Activated CD4-positive, alpha-beta memory T cell treated with anti-CD3 and anti-CD28 coated beads, Interleukin-2, amount 10 ng/mL, durations not matched to agents 7 days and 5 days (primary cell): ENCODE measurements at regions not wholly inside any gene's neighbourhood (a gene's known extent, or its start where the extent isn't known, plus 50 kb on each side); places are given as distances from the start of the nearest gene placed in this dataset.
A peak's percentile ranks its signal among the peaks of the same experiment; 100 is the strongest.
"Not testable (repeated sequence)": the region's sequence is repeated elsewhere in the genome, so short reads cannot be mapped to it uniquely, and the experiment has no call there.

Experiments used
- CTCF ChIA-PET: fragments of 350-600 bp; sonication (Branson Sonifier 250); formaldehyde crosslinking; loops from one replicate; lab custom pipeline; 2021; ENCODE audit warnings: antibody characterized with exemption, inconsistent platforms; lab: Charles Lee
- POLR2A ChIA-PET: fragments of 350-600 bp; sonication (Branson Sonifier 250); formaldehyde crosslinking; loops from one replicate; lab custom pipeline; 2021; ENCODE audit warnings: antibody characterized with exemption; lab: Charles Lee
- DNase-seq: peaks from one replicate; pipeline ENCODE4 v3.0.0-alpha.2; 2020
- H3K27ac Mint-ChIP-seq: one replicate; pipeline ENCODE4 v1.8.0; 2021; ENCODE audit warnings: mild to moderate bottlenecking, mixed read lengths
- H3K27me3 Mint-ChIP-seq: one replicate; pipeline ENCODE4 v1.8.0; 2021; ENCODE audit warnings: mixed read lengths
- H3K36me3 Mint-ChIP-seq: one replicate; pipeline ENCODE4 v1.8.0; 2021; ENCODE audit warnings: low read depth, mixed read lengths
- H3K4me1 Mint-ChIP-seq: one replicate; pipeline ENCODE4 v1.8.0; 2021; ENCODE audit warnings: mixed read lengths
- H3K4me3 Mint-ChIP-seq: one replicate; pipeline ENCODE4 v1.8.0; 2021; ENCODE audit warnings: mild to moderate bottlenecking, mixed read lengths
- H3K9me3 Mint-ChIP-seq: one replicate; pipeline ENCODE4 v1.8.0; 2021; ENCODE audit warnings: mixed read lengths

- Mint-ChIP-seq H3K9me3 (peaks cover 9% of the 10 kb centered on the region), H3K36me3 (peaks cover 22% of the 10 kb centered on the region), H3K27ac (no peak overlapping the region), H3K27me3 (peaks cover 93% of the 10 kb centered on the region), H3K4me1 (no peaks in the 10 kb centered on the region), H3K4me3 (peak overlapping the region; percentile 1)
- POLR2A ChIA-PET = no interaction called here
- DNase-seq = no peak
- CTCF ChIA-PET = no interaction called here
Measured at GRCh38 chr6:28775405-28776129, 148.2 kb downstream of the TRIM27 start.

- Mint-ChIP-seq H3K4me1 (peaks cover 5% of the 10 kb centered on the region), H3K27ac (no peak overlapping the region), H3K4me3 (no peak overlapping the region), H3K36me3 (peaks cover 22% of the 10 kb centered on the region), H3K9me3 (peaks cover 9% of the 10 kb centered on the region), H3K27me3 (peaks cover 92% of the 10 kb centered on the region)
- no peak for DNase-seq
- ChIA-PET CTCF (interaction anchor here (0.8 to 1.3 kb wide), 2 partner anchors 47 to 209 kb away, joined by 3 to 4 read pairs; no protein-coding TSS in a partner anchor), POLR2A (no interaction called here)
Measured at GRCh38 chr6:28776269-28777146, 147.3 kb downstream of the TRIM27 start.

GRCh38 chr6:28777147-28777461, 146.7 kb downstream of the TRIM27 start:
- H3K9me3 Mint-ChIP-seq = peaks cover 9% of the 10 kb centered on the region
- ChIA-PET CTCF (interaction anchor here (0.8 to 1.3 kb wide), 2 partner anchors 48 to 208 kb away, joined by 3 to 4 read pairs; no protein-coding TSS in a partner anchor), POLR2A (no interaction called here)
- peaks cover 91% of the 10 kb centered on the region for H3K27me3 Mint-ChIP-seq
- H3K4me3 Mint-ChIP-seq = no peak overlapping the region
- H3K36me3 Mint-ChIP-seq = peaks cover 22% of the 10 kb centered on the region
- DNase-seq = no peak
- no peak overlapping the region for H3K27ac Mint-ChIP-seq
- peaks cover 7% of the 10 kb centered on the region for H3K4me1 Mint-ChIP-seq

GRCh38 chr6:28782113-28782673, 141.6 kb downstream of the TRIM27 start:
- DNase-seq = no peak
- peaks cover 79% of the 10 kb centered on the region for H3K27me3 Mint-ChIP-seq
- ChIA-PET CTCF (interaction anchor here (1.0 kb wide), 1 partner anchor 82 kb away, joined by 3 read pairs; no protein-coding TSS in a partner anchor), POLR2A (no interaction called here)
- H3K4me3 Mint-ChIP-seq = no peak overlapping the region
- peaks cover 18% of the 10 kb centered on the region for H3K36me3 Mint-ChIP-seq
- no peak overlapping the region for H3K27ac Mint-ChIP-seq
- H3K4me1 Mint-ChIP-seq = peaks cover 9% of the 10 kb centered on the region
- peaks cover 5% of the 10 kb centered on the region for H3K9me3 Mint-ChIP-seq

- no peak for DNase-seq
- H3K9me3 Mint-ChIP-seq = peaks cover 8% of the 10 kb centered on the region
- CTCF ChIA-PET = no interaction called here
- no peak overlapping the region for H3K4me3 Mint-ChIP-seq
- H3K27me3 Mint-ChIP-seq = peaks cover 80% of the 10 kb centered on the region
- POLR2A ChIA-PET = no interaction called here
- peaks cover 25% of the 10 kb centered on the region for H3K36me3 Mint-ChIP-seq
- peaks cover 18% of the 10 kb centered on the region for H3K4me1 Mint-ChIP-seq
- no peak overlapping the region for H3K27ac Mint-ChIP-seq
Measured at GRCh38 chr6:28785962-28786679, 137.7 kb downstream of the TRIM27 start.

- peaks cover 16% of the 10 kb centered on the region for H3K36me3 Mint-ChIP-seq
- ChIA-PET POLR2A (interaction anchor here (0.7 kb wide), 1 partner anchor 59 kb away, joined by 3 read pairs; no protein-coding TSS in a partner anchor), CTCF (interaction anchor here (1.0 kb wide), 1 partner anchor 60 kb away, joined by 5 read pairs; no protein-coding TSS in a partner anchor)
- H3K27ac Mint-ChIP-seq = no peak overlapping the region
- DNase-seq = no peak
- peak overlapping the region; percentile 49 for H3K4me3 Mint-ChIP-seq
- H3K27me3 Mint-ChIP-seq = peaks cover 85% of the 10 kb centered on the region
- H3K4me1 Mint-ChIP-seq = peaks cover 15% of the 10 kb centered on the region
- peaks cover 5% of the 10 kb centered on the region for H3K9me3 Mint-ChIP-seq
Measured at GRCh38 chr6:28789553-28790083, 134.2 kb downstream of the TRIM27 start.

GRCh38 chr6:28791002-28791383, 132.8 kb downstream of the TRIM27 start:
- CTCF ChIA-PET = no interaction called here
- Mint-ChIP-seq H3K36me3 (peaks cover 13% of the 10 kb centered on the region), H3K4me1 (peaks cover 17% of the 10 kb centered on the region), H3K27ac (no peak overlapping the region), H3K27me3 (peaks cover 87% of the 10 kb centered on the region), H3K4me3 (no peak overlapping the region), H3K9me3 (peaks cover 5% of the 10 kb centered on the region)
- POLR2A ChIA-PET = no interaction called here
- no peak for DNase-seq

- Mint-ChIP-seq H3K9me3 (peaks cover 4% of the 10 kb centered on the region), H3K27ac (no peak overlapping the region), H3K4me3 (no peak overlapping the region), H3K36me3 (peaks cover 9% of the 10 kb centered on the region), H3K27me3 (peaks cover 77% of the 10 kb centered on the region), H3K4me1 (peaks cover 16% of the 10 kb centered on the region)
- no peak for DNase-seq
- ChIA-PET POLR2A (interaction anchor here (1.1 kb wide), 1 partner anchor 130 kb away, joined by 3 read pairs; the partner anchor contains the start of gene TRIM27), CTCF (interaction anchor here (0.9 kb wide), 1 partner anchor 146 kb away, joined by 3 read pairs; no protein-coding TSS in a partner anchor)
Measured at GRCh38 chr6:28794175-28795002, 129.4 kb downstream of the TRIM27 start.

- H3K27me3 Mint-ChIP-seq = peaks cover 60% of the 10 kb centered on the region
Measured at GRCh38 chr6:28800647-28801046, 123.1 kb downstream of the TRIM27 start.

GRCh38 chr6:28802417-28803336, 121.1 kb downstream of the TRIM27 start:
- POLR2A ChIA-PET = no interaction called here
- H3K9me3 Mint-ChIP-seq = no peaks in the 10 kb centered on the region
- no peak for DNase-seq
- CTCF ChIA-PET = no interaction called here
- H3K27me3 Mint-ChIP-seq = peaks cover 55% of the 10 kb centered on the region
- no peaks in the 10 kb centered on the region for H3K36me3 Mint-ChIP-seq
- peaks cover 7% of the 10 kb centered on the region for H3K4me1 Mint-ChIP-seq
- no peak overlapping the region for H3K4me3 Mint-ChIP-seq
- no peak overlapping the region for H3K27ac Mint-ChIP-seq

More at GRCh38 chr6:28800647-28801046, 123.1 kb downstream of the TRIM27 start:
- H3K4me3 Mint-ChIP-seq, DNase-seq, H3K9me3 Mint-ChIP-seq, H3K27ac Mint-ChIP-seq, H3K36me3 Mint-ChIP-seq, POLR2A ChIA-PET, H3K4me1 Mint-ChIP-seq: not testable (repeated sequence)
- CTCF ChIA-PET = interaction anchor here (0.6 kb wide), 1 partner anchor 1030 kb away, joined by 5 read pairs; no protein-coding TSS in a partner anchor

GRCh38 chr6:28803337-28803709, 120.5 kb downstream of the TRIM27 start:
- Mint-ChIP-seq H3K9me3 (no peaks in the 10 kb centered on the region), H3K4me1 (peaks cover 13% of the 10 kb centered on the region), H3K4me3 (no peak overlapping the region), H3K27ac (no peak overlapping the region), H3K27me3 (peaks cover 57% of the 10 kb centered on the region), H3K36me3 (peaks cover 3% of the 10 kb centered on the region)
- ChIA-PET POLR2A (no interaction called here), CTCF (no interaction called here)
- no peak for DNase-seq
